GM21381 (cell line): ENCODE measurements at regions not wholly inside any gene's neighbourhood (a gene's known extent, or its start where the extent isn't known, plus 50 kb on each side); places are given as distances from the start of the nearest gene placed in this dataset.
"Not testable (repeated sequence)": the region's sequence is repeated elsewhere in the genome, so short reads cannot be mapped to it uniquely, and the experiment has no call there.

Experiments
- ATAC-seq: cut with Tn5 transposase; IDR thresholded peaks from one replicate; pipeline ENCODE4 v1.9.1; 2021; ENCODE audit warnings: mild to moderate bottlenecking, moderate library complexity; ENCODE audit not compliant: unreplicated experiment

DNA sequence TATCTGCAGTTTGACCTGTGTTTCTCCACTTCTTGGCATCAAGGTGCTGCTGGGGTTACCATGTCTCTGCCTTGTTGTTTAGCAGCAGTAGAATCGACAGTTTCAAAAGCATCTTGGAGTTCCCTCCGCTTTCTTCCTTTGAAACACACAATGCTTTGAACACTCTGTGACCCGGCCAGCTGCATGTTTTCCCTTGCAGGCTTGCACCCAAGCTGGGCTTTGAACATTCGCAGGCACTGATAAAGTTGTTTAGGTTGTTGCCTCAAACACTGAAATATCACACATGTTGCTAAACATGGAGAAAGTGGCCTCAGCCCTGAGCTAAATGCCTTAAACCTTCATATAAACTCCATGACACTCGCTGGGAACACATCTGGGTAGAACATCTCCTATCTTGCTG is 251.7 kb downstream of the TSN start:
- no peak for ATAC-seq

- no peak for ATAC-seq
Measured at GRCh38 chr2:122007577-122007976, 252.1 kb downstream of the TSN start.

GRCh38 chr2:122009561-122009960 is 254.1 kb downstream of the TSN start:
- ATAC-seq, result no peak

- no peak for ATAC-seq
Measured at GRCh38 chr2:122011493-122012270, 256.2 kb downstream of the TSN start.

GRCh38 chr2:122018736-122019135 is 263.3 kb downstream of the TSN start:
- ATAC-seq, result no peak

DNA sequence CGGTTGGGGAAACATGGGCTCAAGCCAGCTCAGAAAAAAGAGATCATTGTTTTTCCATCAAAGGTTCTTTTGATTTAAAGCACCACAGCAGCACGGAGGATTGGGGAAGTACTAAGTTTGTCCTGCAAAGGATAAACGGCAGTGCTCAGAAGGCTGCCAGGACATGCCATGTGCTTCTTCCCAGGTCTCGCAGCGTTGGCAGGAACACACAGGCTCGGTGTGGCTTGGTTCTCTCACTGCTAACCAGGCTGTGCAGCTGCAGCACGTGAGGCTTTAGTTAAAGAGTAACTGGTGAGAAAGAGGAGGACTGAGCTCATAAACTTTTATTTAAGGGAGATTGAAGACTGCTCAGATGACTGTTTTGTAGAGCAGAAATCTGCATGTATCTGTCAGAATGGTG is 264.3 kb downstream of the TSN start:
- ATAC-seq, result no peak

GRCh38 chr2:122020377-122020776 is 264.9 kb downstream of the TSN start:
- no peak for ATAC-seq

DNA sequence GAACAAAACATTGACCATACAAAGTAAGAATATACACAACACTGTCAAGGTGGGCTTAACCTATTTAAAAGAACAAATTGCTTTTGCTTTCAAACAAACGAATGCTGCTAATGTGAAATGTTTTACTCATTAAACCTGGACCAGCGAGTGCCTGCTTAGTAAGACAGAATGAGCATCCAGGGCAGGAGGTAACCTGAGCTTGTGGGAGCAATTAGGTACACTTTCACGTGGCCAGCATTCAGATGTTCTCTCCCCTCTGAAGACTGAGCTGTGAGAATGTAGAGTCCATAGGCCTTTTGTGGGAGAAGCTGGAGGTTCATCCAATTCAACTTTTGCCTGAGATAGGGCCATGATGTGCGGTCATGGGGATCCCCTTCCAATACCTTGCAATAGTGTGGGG is 266.5 kb downstream of the TSN start:
- no peak for ATAC-seq

- ATAC-seq, result no peak
Measured at GRCh38 chr2:122022531-122022930, 267.1 kb downstream of the TSN start.

GRCh38 chr2:122023059-122023864 is 267.8 kb downstream of the TSN start:
- ATAC-seq, result no peak

DNA sequence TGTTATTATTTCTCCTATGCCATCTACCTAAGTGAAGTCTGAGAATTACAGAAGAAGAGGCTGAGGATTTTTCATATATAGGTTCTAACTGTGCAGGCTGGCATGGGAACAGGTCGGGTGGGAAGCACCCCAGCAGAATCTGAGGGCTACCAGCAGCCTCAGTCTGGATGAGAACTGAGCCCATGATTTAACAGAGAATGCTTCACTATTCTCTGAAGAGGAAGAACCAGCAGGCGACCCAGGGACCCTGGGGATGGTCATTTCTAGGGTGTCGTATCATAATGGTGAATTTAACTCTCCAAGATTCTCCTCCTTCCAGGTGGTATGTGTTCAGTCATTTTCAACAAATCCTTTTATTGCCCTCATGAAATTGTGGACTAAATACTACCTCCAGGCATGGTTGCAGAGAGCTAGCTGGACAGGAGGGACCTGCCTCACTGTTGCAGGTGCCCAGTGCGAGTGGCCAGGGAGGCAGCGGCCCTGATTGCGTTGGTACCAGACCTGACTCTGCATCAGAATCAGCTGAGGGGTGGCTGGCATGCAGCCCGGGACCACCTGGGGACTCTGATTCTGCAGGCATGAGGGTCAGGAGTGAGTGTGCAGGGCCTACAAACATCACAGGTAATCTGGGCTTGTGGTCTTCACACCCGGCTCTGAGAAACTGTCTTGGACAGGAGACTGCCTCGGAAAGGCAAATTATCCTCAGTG is 272.2 kb downstream of the TSN start:
- no peak for ATAC-seq

GRCh38 chr2:122028371-122029100 is 273.1 kb downstream of the TSN start:
- ATAC-seq, result no peak

DNA sequence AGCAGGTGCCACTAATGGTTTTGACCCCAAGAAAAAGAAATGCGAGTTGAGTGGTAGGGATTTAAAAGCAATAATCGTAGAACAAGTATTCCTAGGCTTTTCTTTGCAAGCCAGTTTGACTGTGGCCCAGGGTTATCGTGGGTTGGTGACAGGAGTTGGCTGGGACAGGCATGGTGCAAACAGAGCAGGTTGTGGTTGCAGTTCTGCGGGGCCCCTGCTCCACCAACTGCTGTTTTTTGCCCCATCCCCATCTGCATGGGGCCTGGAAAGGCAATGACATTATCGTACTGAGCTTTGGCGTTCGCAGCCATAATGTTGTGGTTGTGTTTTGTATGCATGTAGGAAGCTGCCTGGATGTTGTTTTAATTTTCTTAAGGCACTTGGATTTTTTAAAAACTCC is 274.0 kb downstream of the TSN start:
- ATAC-seq, result no peak

DNA sequence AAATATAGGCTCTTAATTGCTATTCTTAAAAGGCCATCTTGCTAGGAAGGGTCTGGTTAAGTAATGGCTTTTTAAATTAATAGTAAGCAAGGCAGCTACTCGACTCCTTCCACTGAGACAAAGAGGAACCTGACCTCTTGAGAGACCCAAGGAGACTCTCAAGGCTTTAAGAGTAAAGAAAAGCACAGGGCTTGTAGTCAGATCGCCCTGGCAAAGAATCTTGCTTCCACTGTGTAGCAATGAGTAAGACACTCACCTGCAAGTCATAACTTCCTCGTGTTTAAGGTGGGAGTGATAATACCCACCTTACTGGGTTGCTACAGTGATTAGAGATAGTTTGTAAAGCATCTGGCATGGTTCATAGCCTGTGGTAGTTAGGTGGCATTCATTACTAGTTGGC is 274.5 kb downstream of the TSN start:
- ATAC-seq, result no peak

DNA sequence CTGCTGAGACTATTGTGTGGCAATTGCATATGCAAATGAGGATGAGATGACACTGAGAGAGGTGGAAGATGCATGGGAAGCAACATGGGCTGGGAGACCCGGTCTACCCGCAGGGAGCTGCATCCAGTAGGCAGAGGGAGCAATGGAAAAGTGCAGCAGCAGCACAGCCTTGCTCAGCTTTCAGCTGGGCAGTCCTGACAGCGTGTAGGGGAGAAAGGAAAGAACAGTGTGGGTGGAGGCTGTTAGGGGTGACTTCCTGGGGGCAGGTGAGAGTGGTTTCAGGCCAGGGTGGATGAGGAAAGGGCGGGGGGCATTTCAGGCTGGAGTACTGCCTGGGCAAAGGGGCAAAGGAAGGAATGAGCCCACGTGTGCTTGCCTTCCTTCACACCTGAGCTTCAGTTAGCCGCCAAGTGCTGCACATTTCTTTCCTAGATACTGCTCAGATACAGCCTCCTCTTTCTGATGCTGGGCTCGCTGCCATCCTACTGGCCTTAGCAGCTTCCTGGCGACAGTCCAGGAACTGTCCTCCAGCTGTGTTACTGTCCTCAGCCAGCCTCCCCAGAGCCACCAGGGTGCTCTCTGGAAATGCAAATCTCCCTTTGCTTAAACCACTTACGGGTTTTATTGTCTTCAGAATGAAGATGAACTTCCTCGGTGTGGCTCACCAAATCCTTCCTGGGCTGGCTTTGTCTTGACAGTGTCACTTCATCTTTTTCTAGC is 276.3 kb downstream of the TSN start:
- ATAC-seq, result no peak

DNA sequence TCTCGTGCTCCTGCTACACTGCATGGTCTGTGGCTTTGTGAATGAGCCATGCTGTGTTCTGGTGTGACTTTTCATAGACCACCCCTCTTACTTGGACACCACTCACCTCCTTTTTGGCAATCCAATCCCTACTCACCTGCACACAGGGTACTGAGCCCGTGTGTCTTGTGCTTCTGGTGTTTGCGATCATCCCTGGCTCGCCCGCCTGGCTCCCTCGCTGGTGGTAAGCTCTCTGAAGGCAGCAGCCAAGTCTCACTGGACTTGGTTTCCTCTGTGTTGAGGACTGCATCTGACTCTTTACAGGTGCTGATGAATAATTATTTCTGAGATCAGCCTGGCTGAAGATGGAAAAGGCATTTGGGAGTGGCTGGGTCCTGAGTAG is 276.8 kb downstream of the TSN start:
- no peak for ATAC-seq

DNA sequence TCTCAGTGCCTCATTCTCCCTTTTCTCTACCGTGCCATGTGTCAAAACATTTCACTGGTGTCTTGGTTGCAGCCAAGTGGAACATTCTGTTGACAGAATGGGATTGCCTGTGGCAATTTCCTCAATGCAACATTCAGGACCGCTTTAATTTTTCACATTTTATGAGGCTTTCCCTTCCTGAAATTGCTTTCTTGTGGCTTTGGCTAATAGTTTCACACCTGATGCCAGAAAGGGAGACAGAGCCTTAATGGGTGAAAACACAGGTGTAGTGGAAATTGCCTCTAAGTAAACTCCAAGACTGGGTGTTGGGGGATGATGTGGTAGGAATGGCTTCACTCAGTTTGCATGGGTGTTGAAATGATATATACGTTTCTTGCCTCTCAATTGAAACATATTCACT is 278.3 kb downstream of the TSN start:
- ATAC-seq, result no peak

DNA sequence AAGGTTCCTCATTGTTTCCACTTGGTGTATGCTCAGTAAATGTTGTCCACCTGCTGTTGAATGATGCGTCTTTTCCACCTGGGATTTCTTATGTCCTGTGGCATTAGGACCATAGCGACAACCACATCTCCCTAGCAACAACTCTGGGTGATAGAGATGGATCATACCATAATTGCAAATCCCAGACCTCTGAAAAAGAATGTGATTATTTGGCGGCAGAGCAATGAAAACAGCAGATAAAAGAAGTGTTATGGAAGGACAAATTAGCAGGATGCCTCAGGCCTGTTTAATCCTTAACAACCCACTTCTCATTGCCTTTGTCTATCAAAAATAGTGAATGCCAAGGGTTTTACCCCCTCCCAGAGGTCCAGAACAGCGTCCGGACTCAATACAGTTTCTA is 278.9 kb downstream of the TSN start:
- ATAC-seq, result no peak

- ATAC-seq, result no peak
Measured at GRCh38 chr2:122034777-122035176, 279.3 kb downstream of the TSN start.

DNA sequence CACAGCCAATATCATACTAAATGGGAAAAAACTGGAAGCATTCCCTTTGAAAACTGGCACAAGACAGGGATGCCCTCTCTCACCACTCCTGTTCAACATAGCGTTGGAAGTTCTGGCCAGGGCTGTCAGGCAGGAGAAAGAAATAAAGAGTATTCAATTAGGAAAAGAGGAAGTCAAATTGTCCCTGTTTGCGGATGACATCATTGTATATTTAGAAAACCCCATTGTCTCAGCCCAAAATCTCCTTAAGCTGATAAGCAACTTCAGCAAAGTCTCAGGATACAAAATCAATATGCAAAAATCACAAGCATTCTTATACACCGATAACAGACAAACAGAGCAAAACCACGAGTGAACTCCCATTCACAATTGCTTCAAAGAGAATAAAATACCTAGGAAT is 283.4 kb downstream of the TSN start:
- not testable (repeated sequence) for ATAC-seq
